ENCODE measurements at regions not wholly inside any gene's neighbourhood (a gene's known extent, or its start where the extent isn't known, plus 50 kb on each side); places are given as distances from the start of the nearest gene placed in this dataset.

DNA sequence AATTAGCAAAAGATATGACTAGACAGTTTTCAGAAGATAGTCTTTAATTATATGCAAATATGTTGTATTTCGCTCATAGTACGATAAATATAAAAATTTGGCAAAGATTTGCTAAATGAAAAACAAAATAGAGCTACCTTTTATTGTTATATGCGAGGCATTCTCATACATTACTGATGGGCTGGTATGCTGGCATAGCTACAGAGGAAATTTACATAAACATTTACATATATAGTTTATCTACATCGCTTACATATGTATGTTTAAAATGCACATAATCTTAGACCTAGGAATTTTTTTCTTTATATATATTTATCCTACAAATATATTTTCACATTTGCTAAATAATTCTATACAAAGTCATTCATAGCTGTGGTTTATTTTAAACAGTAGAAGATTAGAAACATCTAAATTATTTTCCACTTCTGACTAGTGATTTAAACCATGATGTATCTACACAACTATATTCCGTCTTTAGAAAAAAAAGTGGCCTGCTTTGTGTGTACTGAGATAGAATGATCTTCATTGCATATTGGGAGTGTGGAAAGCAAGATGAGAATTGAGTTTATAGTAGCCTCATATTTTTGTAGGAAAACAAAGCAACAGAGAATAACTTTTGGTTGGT is 1345.0 kb upstream of the SLC10A2 start:
- TF ChIP-seq, protein P1, sequence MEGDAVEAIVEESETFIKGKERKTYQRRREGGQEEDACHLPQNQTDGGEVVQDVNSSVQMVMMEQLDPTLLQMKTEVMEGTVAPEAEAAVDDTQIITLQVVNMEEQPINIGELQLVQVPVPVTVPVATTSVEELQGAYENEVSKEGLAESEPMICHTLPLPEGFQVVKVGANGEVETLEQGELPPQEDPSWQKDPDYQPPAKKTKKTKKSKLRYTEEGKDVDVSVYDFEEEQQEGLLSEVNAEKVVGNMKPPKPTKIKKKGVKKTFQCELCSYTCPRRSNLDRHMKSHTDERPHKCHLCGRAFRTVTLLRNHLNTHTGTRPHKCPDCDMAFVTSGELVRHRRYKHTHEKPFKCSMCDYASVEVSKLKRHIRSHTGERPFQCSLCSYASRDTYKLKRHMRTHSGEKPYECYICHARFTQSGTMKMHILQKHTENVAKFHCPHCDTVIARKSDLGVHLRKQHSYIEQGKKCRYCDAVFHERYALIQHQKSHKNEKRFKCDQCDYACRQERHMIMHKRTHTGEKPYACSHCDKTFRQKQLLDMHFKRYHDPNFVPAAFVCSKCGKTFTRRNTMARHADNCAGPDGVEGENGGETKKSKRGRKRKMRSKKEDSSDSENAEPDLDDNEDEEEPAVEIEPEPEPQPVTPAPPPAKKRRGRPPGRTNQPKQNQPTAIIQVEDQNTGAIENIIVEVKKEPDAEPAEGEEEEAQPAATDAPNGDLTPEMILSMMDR (IDR thresholded peaks at IDR 0.05): no peak
- TF ChIP-seq POLR2A (IDR thresholded peaks at IDR 0.05): no peak
